DOHH2 (cell line): ENCODE measurements at regions not wholly inside any gene's neighbourhood (a gene's known extent, or its start where the extent isn't known, plus 50 kb on each side); places are given as distances from the start of the nearest gene placed in this dataset.
A peak's percentile ranks its signal among the peaks of the same experiment; 100 is the strongest.

Experiments
- H3F3A ChIP-seq: fragments of 200-600 bp; sonication (generic), shearing (Covaris generic); 2 replicates; pipeline ENCODE4 v1.6.0; 2016; ENCODE audit warnings: antibody characterized with exemption, mild to moderate bottlenecking; ENCODE audit not compliant: control insufficient read depth, insufficient read depth
- H3K27ac ChIP-seq: fragments of 200-600 bp; sonication (generic); 2 replicates; pipeline ENCODE4 v1.5.1; 2014; ENCODE audit warnings: low read depth, mild to moderate bottlenecking, low read length, moderate library complexity
- H3K27me3 ChIP-seq: fragments of 200-600 bp; sonication (generic); 2 replicates; pipeline ENCODE4 v1.6.1; 2014; ENCODE audit warnings: mild to moderate bottlenecking, low read length, mixed read lengths; ENCODE audit not compliant: control insufficient read depth
- H3K36me3 ChIP-seq: fragments of 200-600 bp; sonication (generic); 2 replicates; pipeline ENCODE4 v1.6.1; 2014; ENCODE audit warnings: mild to moderate bottlenecking, low read length, moderate library complexity, mixed read lengths; ENCODE audit not compliant: control insufficient read depth
- H3K4me1 ChIP-seq: fragments of 200-600 bp; sonication (generic); 2 replicates; pipeline ENCODE4 v1.6.1; 2014; ENCODE audit warnings: mild to moderate bottlenecking, low read length, mixed read lengths; ENCODE audit not compliant: control insufficient read depth
- H3K4me2 ChIP-seq: fragments of 200-600 bp; sonication (generic); 2 replicates; pipeline ENCODE4 v1.6.0; 2014; ENCODE audit warnings: mild to moderate bottlenecking, low read length, moderate library complexity
- H3K4me3 ChIP-seq: fragments of 200-600 bp; sonication (generic); 2 replicates; pipeline ENCODE4 v1.5.1; 2014; ENCODE audit warnings: mild to moderate bottlenecking, low read length, mixed read lengths
- H3K79me2 ChIP-seq: fragments of 200-600 bp; sonication (generic); 2 replicates; pipeline ENCODE4 v1.6.1; 2014; ENCODE audit warnings: mild to moderate bottlenecking, low read length, mixed read lengths; ENCODE audit not compliant: control insufficient read depth
- H3K9me2 ChIP-seq: fragments of 200-600 bp; sonication (generic); replicated peaks from 2 replicates; pipeline ENCODE4 v1.6.1; 2014; ENCODE audit warnings: mild to moderate bottlenecking, low read length, mixed read lengths; ENCODE audit not compliant: control insufficient read depth
- H3K9me3 ChIP-seq: fragments of 200-600 bp; sonication (generic); 2 replicates; pipeline ENCODE4 v1.6.1; 2014; ENCODE audit warnings: antibody characterized with exemption, low read length, mixed read lengths; ENCODE audit not compliant: control insufficient read depth, insufficient read depth
- H4K20me1 ChIP-seq: fragments of 200-600 bp; sonication (generic); 2 replicates; pipeline ENCODE4 v1.6.0; 2014; ENCODE audit warnings: low read depth, mild to moderate bottlenecking, antibody characterized with exemption, low read length, moderate library complexity; ENCODE audit not compliant: control insufficient read depth, insufficient read depth
- EZH2phosphoT487 ChIP-seq: fragments of 200-600 bp; sonication (generic); IDR thresholded peaks from 2 replicates; pipeline ENCODE4 v1.6.1; 2017; ENCODE audit warnings: borderline replicate concordance, mild to moderate bottlenecking, antibody characterized with exemption, low read length, moderate library complexity, mixed read lengths
- TF ChIP-seq, protein P1 (sequence below): fragments of 200-600 bp; sonication (generic); IDR thresholded peaks from one replicate; pipeline ENCODE4 v1.5.1; 2014; ENCODE audit warnings: antibody characterized with exemption, mild to moderate bottlenecking, low read depth, low read length; ENCODE audit not compliant: poor library complexity, severe bottlenecking

DNA sequence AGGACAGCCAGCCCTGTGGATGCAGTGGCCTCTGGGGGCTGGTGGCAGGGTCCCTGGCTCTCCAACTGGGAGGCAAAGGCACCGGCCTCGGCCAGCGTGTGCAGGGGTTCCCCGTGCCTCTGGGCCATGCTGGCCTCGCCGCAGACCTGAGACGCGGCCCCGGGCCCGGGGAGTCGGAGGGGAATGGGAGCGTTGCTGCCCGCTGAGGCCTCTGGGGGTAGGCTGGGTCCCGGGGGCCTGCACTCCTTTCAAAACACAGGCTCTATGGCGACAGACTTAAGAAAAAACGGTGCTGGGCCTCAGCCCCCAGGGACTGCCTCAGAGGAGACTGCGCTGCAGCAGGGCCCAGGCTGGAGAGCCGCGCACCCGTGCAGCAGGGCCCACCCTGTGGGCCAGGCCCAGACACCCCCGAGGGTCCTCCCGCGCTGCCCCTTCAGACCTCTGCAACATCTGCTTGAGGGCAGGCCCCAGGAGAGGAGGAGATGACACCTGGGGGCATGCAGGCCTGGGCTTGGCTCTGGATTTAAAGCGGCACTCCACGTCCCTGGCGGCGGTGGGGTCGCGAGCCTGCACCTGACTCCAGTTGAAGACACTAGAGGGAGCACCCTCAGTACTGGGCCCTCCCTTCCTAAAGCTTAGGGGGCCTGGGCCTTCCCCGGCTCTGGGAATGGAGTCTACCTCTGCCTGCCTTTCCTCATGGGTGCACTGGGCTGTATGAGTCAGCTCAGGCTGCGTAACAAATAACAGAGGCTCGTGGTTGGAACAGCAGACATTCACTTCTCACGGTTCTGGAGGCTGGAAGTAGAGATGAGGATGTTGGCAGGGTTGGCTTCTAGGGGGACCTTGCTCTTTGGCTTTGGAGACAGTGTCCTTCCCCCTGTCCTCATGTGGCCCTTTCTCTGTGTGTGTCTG lies 117.4 kb upstream of the RPS6KA2 start:
- Histone ChIP-seq H3K27me3 (no peaks in the 10 kb centered on the region), H3K9me3 (no peaks in the 10 kb centered on the region), H3K9me2 (no peaks in the 10 kb centered on the region), H3K27ac (no peak overlapping the region), H3K79me2 (no peaks in the 10 kb centered on the region), H3K4me1 (no peaks in the 10 kb centered on the region), H3F3A (no peaks in the 10 kb centered on the region), H3K4me3 (no peak overlapping the region), H3K36me3 (no peaks in the 10 kb centered on the region), H4K20me1 (no peaks in the 10 kb centered on the region), H3K4me2 (no peak overlapping the region)
- TF ChIP-seq EZH2phosphoT487 = no peak
- TF ChIP-seq, protein P1, sequence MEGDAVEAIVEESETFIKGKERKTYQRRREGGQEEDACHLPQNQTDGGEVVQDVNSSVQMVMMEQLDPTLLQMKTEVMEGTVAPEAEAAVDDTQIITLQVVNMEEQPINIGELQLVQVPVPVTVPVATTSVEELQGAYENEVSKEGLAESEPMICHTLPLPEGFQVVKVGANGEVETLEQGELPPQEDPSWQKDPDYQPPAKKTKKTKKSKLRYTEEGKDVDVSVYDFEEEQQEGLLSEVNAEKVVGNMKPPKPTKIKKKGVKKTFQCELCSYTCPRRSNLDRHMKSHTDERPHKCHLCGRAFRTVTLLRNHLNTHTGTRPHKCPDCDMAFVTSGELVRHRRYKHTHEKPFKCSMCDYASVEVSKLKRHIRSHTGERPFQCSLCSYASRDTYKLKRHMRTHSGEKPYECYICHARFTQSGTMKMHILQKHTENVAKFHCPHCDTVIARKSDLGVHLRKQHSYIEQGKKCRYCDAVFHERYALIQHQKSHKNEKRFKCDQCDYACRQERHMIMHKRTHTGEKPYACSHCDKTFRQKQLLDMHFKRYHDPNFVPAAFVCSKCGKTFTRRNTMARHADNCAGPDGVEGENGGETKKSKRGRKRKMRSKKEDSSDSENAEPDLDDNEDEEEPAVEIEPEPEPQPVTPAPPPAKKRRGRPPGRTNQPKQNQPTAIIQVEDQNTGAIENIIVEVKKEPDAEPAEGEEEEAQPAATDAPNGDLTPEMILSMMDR = peak; percentile 18

DNA sequence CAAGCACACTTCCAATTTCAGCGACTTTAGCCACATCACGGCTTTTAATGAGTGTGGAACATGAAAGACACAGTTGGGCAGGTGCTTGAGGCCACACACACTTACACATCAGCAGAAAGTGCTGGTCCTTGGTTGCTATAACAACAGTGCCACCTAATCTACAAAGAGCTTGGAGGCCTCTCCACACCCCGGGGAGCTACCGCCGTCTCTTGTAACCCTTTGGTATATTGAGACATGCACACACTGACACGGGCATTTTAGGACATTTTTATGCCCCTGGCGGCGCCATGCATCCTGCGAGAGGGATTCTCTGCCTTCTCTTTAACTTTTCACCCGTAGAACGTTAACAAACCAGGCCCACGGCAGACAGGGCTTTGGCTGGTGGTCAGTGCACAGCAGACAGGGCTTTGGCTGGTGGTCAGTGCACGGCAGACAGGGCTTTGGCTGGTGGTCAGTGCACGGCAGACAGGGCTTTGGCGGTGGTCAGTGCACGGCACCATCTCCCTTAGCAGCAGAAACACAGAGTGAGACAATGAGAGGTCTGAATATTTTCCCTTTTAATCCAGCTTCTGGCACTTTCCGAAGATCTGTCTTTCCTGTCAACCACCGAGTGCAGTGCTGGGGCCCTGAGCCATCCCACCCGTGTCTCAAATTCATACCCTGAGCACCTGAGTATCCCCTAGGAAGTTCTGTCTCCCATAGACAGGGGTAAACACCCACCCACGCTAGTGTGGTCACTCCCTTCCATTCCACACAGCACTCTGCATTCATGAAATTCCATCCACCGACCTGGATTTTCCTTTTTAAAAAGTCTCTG lies 116.6 kb upstream of the RPS6KA2 start:
- H3K27ac ChIP-seq = no peak overlapping the region
- no peak for TF ChIP-seq EZH2phosphoT487
- TF ChIP-seq, protein P1 = no peak
- no peaks in the 10 kb centered on the region for H3K79me2 ChIP-seq
- no peak overlapping the region for H3K4me2 ChIP-seq
- no peaks in the 10 kb centered on the region for H3K9me3 ChIP-seq
- no peaks in the 10 kb centered on the region for H3K4me1 ChIP-seq
- no peaks in the 10 kb centered on the region for H3K9me2 ChIP-seq
- H3K4me3 ChIP-seq = no peak overlapping the region
- no peaks in the 10 kb centered on the region for H3K36me3 ChIP-seq
- no peaks in the 10 kb centered on the region for H3K27me3 ChIP-seq
- no peaks in the 10 kb centered on the region for H4K20me1 ChIP-seq
- no peaks in the 10 kb centered on the region for H3F3A ChIP-seq

- no peak for TF ChIP-seq EZH2phosphoT487
- TF ChIP-seq, protein P1 = no peak
- Histone ChIP-seq H3K4me3 (no peak overlapping the region), H3K36me3 (no peaks in the 10 kb centered on the region), H3F3A (no peaks in the 10 kb centered on the region), H3K4me1 (no peaks in the 10 kb centered on the region), H3K27me3 (no peaks in the 10 kb centered on the region), H3K27ac (no peak overlapping the region), H3K79me2 (no peaks in the 10 kb centered on the region), H3K4me2 (no peak overlapping the region), H3K9me3 (no peaks in the 10 kb centered on the region), H3K9me2 (no peaks in the 10 kb centered on the region), H4K20me1 (no peaks in the 10 kb centered on the region)
Observed at GRCh38 chr6:166742981-166743380, 115.9 kb upstream of the RPS6KA2 start.
